K562 (cell line): ENCODE measurements at regions not wholly inside any gene's neighbourhood (a gene's known extent, or its start where the extent isn't known, plus 50 kb on each side); places are given as distances from the start of the nearest gene placed in this dataset.

Experiments used
- CREM ChIP-seq: IDR thresholded peaks from 2 replicates; pipeline ENCODE4 v1.6.1; 2014; ENCODE audit warnings: antibody characterized with exemption, low read depth
- ZNF445 ChIP-seq: fragments of 250-450 bp; sonication (Bioruptor Pico); IDR thresholded peaks from 2 replicates; pipeline ENCODE4 v1.4.0; 2020; ENCODE audit warnings: low read depth, mild to moderate bottlenecking, moderate library complexity
- TF ChIP-seq, protein P1 (sequence below): fragments of 200-600 bp; sonication (generic); IDR thresholded peaks from one replicate; pipeline ENCODE4 v1.6.1; 2012; ENCODE audit warnings: mild to moderate bottlenecking, low read depth, low read length, inconsistent platforms

DNA sequence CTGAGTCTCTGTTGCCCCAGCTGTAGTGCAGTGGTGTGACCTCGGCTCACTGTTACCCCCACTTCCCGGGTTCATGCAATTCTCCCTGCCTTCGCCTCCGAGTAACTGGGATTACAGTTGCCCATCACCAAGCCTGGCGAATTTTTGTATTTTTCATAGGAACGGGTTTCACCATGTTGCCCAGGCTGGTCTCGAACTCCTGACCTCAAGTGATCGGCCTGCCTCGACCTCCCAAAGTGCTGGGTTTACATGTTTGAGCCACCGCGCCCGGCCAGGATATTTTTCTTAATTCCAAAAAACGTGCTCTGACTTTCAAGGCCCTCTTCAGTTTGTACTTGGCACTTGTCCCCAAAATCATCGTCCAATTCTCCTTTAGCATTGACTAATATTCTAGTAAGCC, 129.2 kb upstream of the EPHA5 start (continued):
- TF ChIP-seq, protein P1, sequence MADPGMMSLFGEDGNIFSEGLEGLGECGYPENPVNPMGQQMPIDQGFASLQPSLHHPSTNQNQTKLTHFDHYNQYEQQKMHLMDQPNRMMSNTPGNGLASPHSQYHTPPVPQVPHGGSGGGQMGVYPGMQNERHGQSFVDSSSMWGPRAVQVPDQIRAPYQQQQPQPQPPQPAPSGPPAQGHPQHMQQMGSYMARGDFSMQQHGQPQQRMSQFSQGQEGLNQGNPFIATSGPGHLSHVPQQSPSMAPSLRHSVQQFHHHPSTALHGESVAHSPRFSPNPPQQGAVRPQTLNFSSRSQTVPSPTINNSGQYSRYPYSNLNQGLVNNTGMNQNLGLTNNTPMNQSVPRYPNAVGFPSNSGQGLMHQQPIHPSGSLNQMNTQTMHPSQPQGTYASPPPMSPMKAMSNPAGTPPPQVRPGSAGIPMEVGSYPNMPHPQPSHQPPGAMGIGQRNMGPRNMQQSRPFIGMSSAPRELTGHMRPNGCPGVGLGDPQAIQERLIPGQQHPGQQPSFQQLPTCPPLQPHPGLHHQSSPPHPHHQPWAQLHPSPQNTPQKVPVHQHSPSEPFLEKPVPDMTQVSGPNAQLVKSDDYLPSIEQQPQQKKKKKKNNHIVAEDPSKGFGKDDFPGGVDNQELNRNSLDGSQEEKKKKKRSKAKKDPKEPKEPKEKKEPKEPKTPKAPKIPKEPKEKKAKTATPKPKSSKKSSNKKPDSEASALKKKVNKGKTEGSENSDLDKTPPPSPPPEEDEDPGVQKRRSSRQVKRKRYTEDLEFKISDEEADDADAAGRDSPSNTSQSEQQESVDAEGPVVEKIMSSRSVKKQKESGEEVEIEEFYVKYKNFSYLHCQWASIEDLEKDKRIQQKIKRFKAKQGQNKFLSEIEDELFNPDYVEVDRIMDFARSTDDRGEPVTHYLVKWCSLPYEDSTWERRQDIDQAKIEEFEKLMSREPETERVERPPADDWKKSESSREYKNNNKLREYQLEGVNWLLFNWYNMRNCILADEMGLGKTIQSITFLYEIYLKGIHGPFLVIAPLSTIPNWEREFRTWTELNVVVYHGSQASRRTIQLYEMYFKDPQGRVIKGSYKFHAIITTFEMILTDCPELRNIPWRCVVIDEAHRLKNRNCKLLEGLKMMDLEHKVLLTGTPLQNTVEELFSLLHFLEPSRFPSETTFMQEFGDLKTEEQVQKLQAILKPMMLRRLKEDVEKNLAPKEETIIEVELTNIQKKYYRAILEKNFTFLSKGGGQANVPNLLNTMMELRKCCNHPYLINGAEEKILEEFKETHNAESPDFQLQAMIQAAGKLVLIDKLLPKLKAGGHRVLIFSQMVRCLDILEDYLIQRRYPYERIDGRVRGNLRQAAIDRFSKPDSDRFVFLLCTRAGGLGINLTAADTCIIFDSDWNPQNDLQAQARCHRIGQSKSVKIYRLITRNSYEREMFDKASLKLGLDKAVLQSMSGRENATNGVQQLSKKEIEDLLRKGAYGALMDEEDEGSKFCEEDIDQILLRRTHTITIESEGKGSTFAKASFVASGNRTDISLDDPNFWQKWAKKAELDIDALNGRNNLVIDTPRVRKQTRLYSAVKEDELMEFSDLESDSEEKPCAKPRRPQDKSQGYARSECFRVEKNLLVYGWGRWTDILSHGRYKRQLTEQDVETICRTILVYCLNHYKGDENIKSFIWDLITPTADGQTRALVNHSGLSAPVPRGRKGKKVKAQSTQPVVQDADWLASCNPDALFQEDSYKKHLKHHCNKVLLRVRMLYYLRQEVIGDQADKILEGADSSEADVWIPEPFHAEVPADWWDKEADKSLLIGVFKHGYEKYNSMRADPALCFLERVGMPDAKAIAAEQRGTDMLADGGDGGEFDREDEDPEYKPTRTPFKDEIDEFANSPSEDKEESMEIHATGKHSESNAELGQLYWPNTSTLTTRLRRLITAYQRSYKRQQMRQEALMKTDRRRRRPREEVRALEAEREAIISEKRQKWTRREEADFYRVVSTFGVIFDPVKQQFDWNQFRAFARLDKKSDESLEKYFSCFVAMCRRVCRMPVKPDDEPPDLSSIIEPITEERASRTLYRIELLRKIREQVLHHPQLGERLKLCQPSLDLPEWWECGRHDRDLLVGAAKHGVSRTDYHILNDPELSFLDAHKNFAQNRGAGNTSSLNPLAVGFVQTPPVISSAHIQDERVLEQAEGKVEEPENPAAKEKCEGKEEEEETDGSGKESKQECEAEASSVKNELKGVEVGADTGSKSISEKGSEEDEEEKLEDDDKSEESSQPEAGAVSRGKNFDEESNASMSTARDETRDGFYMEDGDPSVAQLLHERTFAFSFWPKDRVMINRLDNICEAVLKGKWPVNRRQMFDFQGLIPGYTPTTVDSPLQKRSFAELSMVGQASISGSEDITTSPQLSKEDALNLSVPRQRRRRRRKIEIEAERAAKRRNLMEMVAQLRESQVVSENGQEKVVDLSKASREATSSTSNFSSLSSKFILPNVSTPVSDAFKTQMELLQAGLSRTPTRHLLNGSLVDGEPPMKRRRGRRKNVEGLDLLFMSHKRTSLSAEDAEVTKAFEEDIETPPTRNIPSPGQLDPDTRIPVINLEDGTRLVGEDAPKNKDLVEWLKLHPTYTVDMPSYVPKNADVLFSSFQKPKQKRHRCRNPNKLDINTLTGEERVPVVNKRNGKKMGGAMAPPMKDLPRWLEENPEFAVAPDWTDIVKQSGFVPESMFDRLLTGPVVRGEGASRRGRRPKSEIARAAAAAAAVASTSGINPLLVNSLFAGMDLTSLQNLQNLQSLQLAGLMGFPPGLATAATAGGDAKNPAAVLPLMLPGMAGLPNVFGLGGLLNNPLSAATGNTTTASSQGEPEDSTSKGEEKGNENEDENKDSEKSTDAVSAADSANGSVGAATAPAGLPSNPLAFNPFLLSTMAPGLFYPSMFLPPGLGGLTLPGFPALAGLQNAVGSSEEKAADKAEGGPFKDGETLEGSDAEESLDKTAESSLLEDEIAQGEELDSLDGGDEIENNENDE, result no peak
- TF ChIP-seq ZNF445, result no peak
- TF ChIP-seq CREM, result no peak
